Endothelial cell of umbilical vein (primary cell): ENCODE measurements at regions not wholly inside any gene's neighbourhood (a gene's known extent, or its start where the extent isn't known, plus 50 kb on each side); places are given as distances from the start of the nearest gene placed in this dataset.

Source experiments
- BruUV-seq: library from RNA; stranded (reverse); fragments of 400-500 nt; replicated peaks from 2 replicates; lab custom pipeline; 2021; lab: Mats Ljungman, UMichigan
- CTCF ChIA-PET: fragments of 300-600, 350-600 bp; sonication (Branson Sonifier 250); formaldehyde crosslinking; loops from one replicate; lab custom pipeline; 2021; ENCODE audit warnings: antibody characterized with exemption, inconsistent platforms; lab: Charles Lee
- POLR2A ChIA-PET: fragments of 300-600, 350-600 bp; sonication (Branson Sonifier 250); formaldehyde crosslinking; loops from one replicate; lab custom pipeline; 2021; ENCODE audit warnings: antibody characterized with exemption, inconsistent platforms; lab: Charles Lee
- DNase-seq: peaks from one replicate; pipeline ENCODE4 v3.0.0-alpha.2; 2011; ENCODE audit warnings: low read depth, low spot score
- FAIRE-seq: peaks from 2 replicates; lab custom pipeline; 2011; peaks lifted over from hg19 to GRCh38; lab: Jason Lieb, UNC
- H2AFZ ChIP-seq: 2 replicates; pipeline ENCODE4 v1.6.0; 2012; ENCODE audit warnings: low read depth, low read length, control low read depth, inconsistent platforms
- H3K27ac ChIP-seq: 2 replicates; pipeline ENCODE4 v1.5.1; 2011; ENCODE audit warnings: low read depth, mild to moderate bottlenecking, control low read depth, low read length, moderate library complexity; ENCODE audit not compliant: insufficient read depth
- H3K27me3 ChIP-seq, 2 experiments: 2 replicates each; pipeline versions ENCODE4 v1.6.0 to v1.6.1; 2011; ENCODE audit warnings: low read length in 2 of 2, mixed read lengths in 1 of 2; ENCODE audit not compliant: control insufficient read depth in 2 of 2, insufficient read depth in 2 of 2
- H3K36me3 ChIP-seq, 2 experiments: 2 replicates in 1 of 2; 3 replicates in 1 of 2; pipeline ENCODE4 v1.5.1; 2011; ENCODE audit warnings: low read length in 2 of 2, mild to moderate bottlenecking in 1 of 2, moderate library complexity in 1 of 2; ENCODE audit not compliant: control insufficient read depth in 2 of 2, insufficient read depth in 2 of 2; ENCODE audit errors: extremely low read depth in 1 of 2
- H3K4me1 ChIP-seq: 3 replicates; pipeline ENCODE4 v1.5.1; 2011; ENCODE audit warnings: mild to moderate bottlenecking, low read length; ENCODE audit not compliant: control insufficient read depth, insufficient read depth; ENCODE audit errors: extremely low read depth
- H3K4me2 ChIP-seq: 2 replicates; pipeline ENCODE4 v1.6.1; 2011; ENCODE audit warnings: low read length, control low read depth, mixed read lengths; ENCODE audit not compliant: insufficient read depth
- H3K4me3 ChIP-seq, 3 experiments: fragments of 200-600 bp in 1 of 3; sonication (generic), shearing (Covaris generic) in 1 of 3; replicated peaks in 1 of 3; 2 replicates each; pipeline ENCODE4 v1.5.1; 2011 to 2016; ENCODE audit warnings: control low read depth in 3 of 3, low read length in 3 of 3, mild to moderate bottlenecking in 2 of 3, inconsistent platforms in 1 of 3, low read depth in 1 of 3, moderate library complexity in 1 of 3; ENCODE audit not compliant: insufficient read depth in 1 of 3
- H3K79me2 ChIP-seq: 2 replicates; pipeline ENCODE4 v1.6.0; 2012; ENCODE audit warnings: low read length, inconsistent platforms; ENCODE audit not compliant: control insufficient read depth, insufficient read depth
- H3K9ac ChIP-seq: replicated peaks from 2 replicates; pipeline ENCODE3; 2011; ENCODE audit warnings: low read length, control low read depth; ENCODE audit not compliant: insufficient read depth; ENCODE audit errors: extremely low read depth
- H3K9me1 ChIP-seq: replicated peaks from 3 replicates; pipeline ENCODE4 v1.6.0; 2011; ENCODE audit warnings: mild to moderate bottlenecking, low read length; ENCODE audit not compliant: control insufficient read depth, insufficient read depth; ENCODE audit errors: extremely low read depth
- H3K9me3 ChIP-seq: replicated peaks from 2 replicates; pipeline ENCODE4 v1.5.1; 2012; ENCODE audit warnings: low read length, inconsistent platforms; ENCODE audit not compliant: control insufficient read depth, insufficient read depth
- H4K20me1 ChIP-seq: replicated peaks from 2 replicates; pipeline ENCODE3; 2011; ENCODE audit warnings: mild to moderate bottlenecking, low read length; ENCODE audit not compliant: control insufficient read depth, insufficient read depth; ENCODE audit errors: extremely low read depth
- CTCF ChIP-seq, 2 donors: IDR thresholded peaks; 1 replicate in 1 of 2; 2 replicates in 1 of 2; pipeline ENCODE4 v1.5.1; 2011; ENCODE audit warnings: low read length in 2 of 2, mild to moderate bottlenecking in 2 of 2, moderate library complexity in 2 of 2, control low read depth in 1 of 2, inconsistent platforms in 1 of 2, low read depth in 1 of 2; ENCODE audit not compliant: insufficient read depth in 1 of 2; ENCODE audit errors: extremely low read depth in 1 of 2
- EZH2 ChIP-seq: IDR thresholded peaks from 2 replicates; pipeline ENCODE4 v1.6.1; 2012; ENCODE audit warnings: borderline replicate concordance, low read depth, mild to moderate bottlenecking, moderate library complexity, low read length, inconsistent platforms; ENCODE audit not compliant: severe bottlenecking
- FOS ChIP-seq: IDR thresholded peaks from 2 replicates; pipeline ENCODE4 v1.6.1; 2011; ENCODE audit warnings: mild to moderate bottlenecking, low read length, moderate library complexity, borderline replicate concordance; ENCODE audit not compliant: insufficient read depth
- JUN ChIP-seq: IDR thresholded peaks from 2 replicates; pipeline ENCODE4 v1.6.1; 2011; ENCODE audit warnings: borderline replicate concordance, low read depth; ENCODE audit not compliant: insufficient read length, insufficient read depth
- MAX ChIP-seq: IDR thresholded peaks from 2 replicates; pipeline ENCODE4 v1.6.1; 2011; ENCODE audit not compliant: insufficient read depth, insufficient read length
- MYC ChIP-seq: IDR thresholded peaks from one replicate; pipeline ENCODE4 v1.6.1; 2011; ENCODE audit warnings: mild to moderate bottlenecking, low read depth, low read length
- POLR2AphosphoS5 ChIP-seq: IDR thresholded peaks from 2 replicates; pipeline ENCODE4 v1.6.1; 2012; ENCODE audit warnings: low read depth, mild to moderate bottlenecking, control low read depth, low read length, moderate library complexity; ENCODE audit not compliant: insufficient read depth
- dilution Hi-C: fragments of 300-500 bp; cut with MboI; formaldehyde crosslinking; loops from one replicate; pipeline ENCODE4 v1.15.0; 2019; ENCODE audit warnings: low sequenced_read_pairs; ENCODE audit not compliant: extremely low pct_ligation_motif_present
- intact Hi-C: fragments of 100-400 bp; cut with micrococcal nuclease; formaldehyde crosslinking; loops from one replicate; pipeline ENCODE4 v1.10.0; 2022

GRCh38 chr18:44609181-44609941 lies 71.3 kb upstream of the SETBP1 start:
- BruUV-seq: no TSS peak
- DNase-seq: no peak
- POLR2A ChIA-PET: no interaction called here

More at GRCh38 chr18:44609181-44609941, 71.3 kb upstream of the SETBP1 start:
- TF ChIP-seq POLR2AphosphoS5 (no peak), MAX (no peak), JUN (no peak), FOS (no peak), MYC (no peak), EZH2 (no peak), CTCF (IDR thresholded peaks at IDR 0.05; ENCODE audit: extremely low read depth in 1 of 2, insufficient read depth in 1 of 2, low read depth in 1 of 2, low read length in 2 of 2) (no peak)
- Histone ChIP-seq H3K79me2 (no peaks in the 10 kb centered on the region), H3K9ac (no peak overlapping the region), H4K20me1 (no peaks in the 10 kb centered on the region), H3K27ac (no peak overlapping the region), H3K4me2 (no peak overlapping the region), H3K4me1 (no peaks in the 10 kb centered on the region), H3K27me3 (no peaks in the 10 kb centered on the region), H3K9me1 (no peaks in the 10 kb centered on the region), H2AFZ (no peak overlapping the region), H3K4me3 (no peak overlapping the region), H3K36me3 (no peaks in the 10 kb centered on the region), H3K9me3 (no peaks in the 10 kb centered on the region)
- CTCF ChIA-PET: no interaction called here
- dilution Hi-C loops: no loop called here
- intact Hi-C loops: no loop called here
- FAIRE-seq: no peak
